GM21360 (cell line): ENCODE measurements at regions not wholly inside any gene's neighbourhood (a gene's known extent, or its start where the extent isn't known, plus 50 kb on each side); places are given as distances from the start of the nearest gene placed in this dataset.

ENCODE experiments used
- ATAC-seq: cut with Tn5 transposase; IDR thresholded peaks from one replicate; pipeline ENCODE4 v1.9.1; 2021; ENCODE audit warnings: mild to moderate bottlenecking, moderate library complexity; ENCODE audit not compliant: unreplicated experiment

DNA sequence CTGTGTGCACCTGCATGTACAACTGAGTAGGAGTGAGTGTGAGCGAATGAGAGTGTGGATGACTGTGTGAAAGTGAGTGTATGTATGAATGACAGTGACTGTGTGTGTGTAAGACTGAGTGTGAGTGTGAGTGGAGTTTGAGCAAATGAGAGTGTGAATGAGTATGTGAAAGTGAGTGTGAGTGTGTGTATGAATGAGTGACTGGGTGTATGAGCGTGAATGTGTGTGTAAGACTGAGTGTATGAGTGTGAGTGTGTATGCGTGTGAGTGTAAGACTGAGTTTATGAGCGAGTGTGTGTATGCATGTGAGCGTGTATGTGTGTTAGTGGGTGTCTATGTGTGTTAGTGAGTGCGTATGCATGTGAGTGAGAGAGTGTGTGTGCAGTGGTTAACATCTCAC, 220.8 kb downstream of the QKI start:
- no peak for ATAC-seq

DNA sequence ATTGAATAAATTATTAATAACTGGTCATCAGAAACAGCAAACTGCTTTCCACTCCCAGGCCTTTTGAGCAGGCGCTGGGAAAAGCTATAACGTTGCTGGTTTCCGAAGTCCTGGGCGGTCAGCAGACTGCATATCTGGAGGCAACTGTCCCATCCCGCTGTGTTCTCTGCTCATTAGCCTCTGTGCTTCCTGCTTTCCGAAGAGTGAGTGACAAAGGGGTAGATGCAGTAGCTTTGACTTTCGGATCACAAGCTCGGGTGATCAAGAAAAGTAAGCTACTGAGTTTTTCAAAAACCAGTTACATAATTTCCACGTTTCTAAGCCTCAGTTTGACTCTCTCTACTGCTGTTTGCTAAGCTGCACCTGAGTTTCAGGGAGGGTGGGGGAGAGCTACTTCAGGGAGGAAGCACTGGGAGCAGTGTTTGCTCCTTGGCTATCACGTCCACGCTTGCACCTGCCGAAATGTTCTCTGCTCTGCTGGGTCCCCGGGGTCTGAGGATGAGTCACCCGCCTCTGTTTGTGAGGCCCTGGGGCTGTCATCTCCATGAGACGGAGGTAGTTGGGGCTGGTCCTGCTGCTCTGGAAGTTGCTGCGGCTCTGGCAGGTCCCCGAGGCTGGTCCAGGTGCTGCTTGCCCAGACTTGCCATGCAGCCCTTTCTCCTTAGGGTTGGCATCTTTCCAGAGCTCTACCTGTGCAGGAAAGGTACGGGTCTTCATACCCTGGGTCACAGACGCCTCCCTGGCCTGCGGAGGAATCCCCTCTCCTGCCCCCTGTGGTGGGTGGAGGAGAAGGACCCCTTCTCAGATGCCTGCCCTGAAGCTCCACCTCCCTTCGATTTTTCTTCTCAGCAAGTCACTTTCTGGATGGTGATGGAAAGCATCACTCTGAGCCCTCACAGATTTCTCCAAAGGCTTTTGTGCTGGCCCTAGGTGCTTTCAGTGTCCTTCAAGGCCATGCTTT, 220.0 kb downstream of the QKI start:
- no peak for ATAC-seq

DNA sequence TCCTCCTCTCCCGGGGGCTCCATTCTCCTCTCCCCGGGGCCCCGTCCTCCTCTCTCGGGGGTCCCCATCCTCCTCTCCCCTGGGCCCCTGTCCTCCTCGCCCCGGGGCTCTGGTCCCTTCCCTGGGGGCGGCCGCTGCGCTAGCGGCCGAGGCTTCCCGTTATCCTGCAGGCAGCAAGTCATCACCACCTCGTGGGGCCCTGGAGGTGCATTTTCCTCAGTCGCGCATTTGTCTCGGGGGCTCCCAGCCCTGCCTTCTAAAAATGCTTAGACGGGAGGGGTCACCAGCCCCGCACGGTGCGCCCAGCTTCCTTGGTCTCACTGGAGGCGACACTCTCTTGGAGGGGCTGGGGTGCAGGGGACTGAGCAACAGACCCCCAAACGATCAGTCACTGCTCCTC, 216.5 kb downstream of the QKI start:
- ATAC-seq, result no peak

DNA sequence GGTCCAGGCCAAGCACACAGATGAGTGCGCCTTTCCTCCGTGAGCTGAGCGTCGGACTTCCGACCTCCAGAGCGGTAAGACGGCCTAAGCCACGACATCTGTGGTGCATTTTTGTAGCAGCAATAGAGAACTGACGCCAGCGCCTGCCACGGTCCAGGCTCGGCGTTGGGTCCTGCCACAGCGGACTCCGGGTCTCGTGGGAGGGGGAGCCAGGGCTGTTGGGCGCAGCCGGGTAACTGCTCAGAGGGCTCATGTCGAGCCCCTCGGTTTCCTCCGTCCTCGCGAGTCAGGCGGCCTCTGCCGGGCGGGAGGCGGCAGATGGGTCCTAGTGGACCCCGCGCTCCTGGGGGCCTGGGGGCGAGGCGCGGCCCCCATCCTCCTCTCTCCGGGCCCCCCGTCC, 216.1 kb downstream of the QKI start:
- no peak for ATAC-seq

DNA sequence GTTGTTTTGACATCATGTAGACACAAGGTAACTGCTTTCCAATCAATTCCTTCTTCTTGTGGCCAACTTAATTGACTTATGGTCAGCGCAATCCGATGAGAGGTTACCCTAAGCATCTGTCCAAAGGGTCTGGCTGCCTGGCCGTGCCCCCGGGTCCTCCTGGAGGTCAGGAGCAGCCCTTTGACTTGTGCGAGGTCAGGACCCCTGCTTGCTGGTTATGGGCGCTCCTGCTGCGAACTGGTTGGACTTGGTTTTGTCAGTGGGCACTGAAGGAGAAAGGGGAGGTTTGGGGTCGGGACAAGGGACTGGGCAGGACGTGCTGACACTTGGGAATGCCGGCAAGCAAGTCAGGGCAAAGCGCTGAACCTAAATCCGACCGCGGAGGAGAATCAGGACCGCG, 215.6 kb downstream of the QKI start:
- ATAC-seq, result no peak
